T-cell (primary cell): ENCODE measurements at regions not wholly inside any gene's neighbourhood (a gene's known extent, or its start where the extent isn't known, plus 50 kb on each side); places are given as distances from the start of the nearest gene placed in this dataset.
"Not testable (repeated sequence)": the region's sequence is repeated elsewhere in the genome, so short reads cannot be mapped to it uniquely, and the experiment has no call there.

Source experiments
- ATAC-seq, 4 experiments: fragments of 200-7000 bp in 3 of 4; fragments of 150-1000 bp in 1 of 4; cut with Tn5 transposase; replicated peaks in 1 of 4; 1 replicate in 3 of 4; 2 replicates in 1 of 4; pipeline ENCODE4 v1.10.0; 2021; ENCODE audit warnings: moderate library complexity in 3 of 4, mild to moderate bottlenecking in 2 of 4, moderate number of reproducible peaks in 1 of 4
- CTCF ChIA-PET, 2 donors: fragments of 300-600 bp; sonication (Branson Sonifier 250); formaldehyde crosslinking; loops; one replicate each; lab custom pipeline; 2022; ENCODE audit warnings: antibody characterized with exemption in 2 of 2; lab: Charles Lee
- POLR2A ChIA-PET, 2 donors: fragments of 300-600 bp; sonication (Branson Sonifier 250); formaldehyde crosslinking; loops; one replicate each; lab custom pipeline; 2022; ENCODE audit warnings: antibody characterized with exemption in 2 of 2; lab: Charles Lee
- DNase-seq, 35 experiments: peaks; one replicate each; pipeline versions ENCODE4 v3.0.0 to v3.0.0-alpha.2; 2013 to 2023
- H3K27ac ChIP-seq: one replicate; pipeline ENCODE4 v1.5.1; 2013; ENCODE audit warnings: low read length
- H3K27me3 ChIP-seq, 2 experiments: replicated peaks in 1 of 2; 1 replicate in 1 of 2; 2 replicates in 1 of 2; pipeline versions ENCODE4 v1.6.1 to v1.7.0; 2013; ENCODE audit warnings: low read length in 1 of 2, mixed read lengths in 1 of 2; ENCODE audit not compliant: control insufficient read depth in 2 of 2, insufficient read depth in 2 of 2; ENCODE audit errors: extremely low read depth in 1 of 2
- H3K36me3 ChIP-seq, 2 donors: 1 replicate in 1 of 2; 2 replicates in 1 of 2; pipeline versions ENCODE4 v1.6.1 to v1.7.0; 2013; ENCODE audit warnings: low read length in 1 of 2; ENCODE audit not compliant: control insufficient read depth in 2 of 2, insufficient read depth in 1 of 2; ENCODE audit errors: extremely low read depth in 1 of 2
- H3K4me1 ChIP-seq, 2 experiments: 1 replicate in 1 of 2; 2 replicates in 1 of 2; pipeline versions ENCODE4 v1.6.1 to v1.7.0; 2013; ENCODE audit warnings: low read length in 2 of 2, mixed read lengths in 1 of 2; ENCODE audit not compliant: insufficient read depth in 2 of 2, control insufficient read depth in 1 of 2; ENCODE audit errors: extremely low read depth in 1 of 2
- H3K4me3 ChIP-seq, 2 donors: 1 replicate in 1 of 2; 2 replicates in 1 of 2; pipeline versions ENCODE4 v1.5.1 to v1.7.0; 2013; ENCODE audit warnings: mild to moderate bottlenecking in 2 of 2, low read length in 1 of 2, moderate library complexity in 1 of 2; ENCODE audit not compliant: control insufficient read depth in 1 of 2; ENCODE audit errors: extremely low read depth in 1 of 2
- H3K9me3 ChIP-seq: 2 replicates; pipeline ENCODE4 v1.7.0; 2013
- H3K27ac Mint-ChIP-seq, 2 donors: one replicate each; pipeline ENCODE4 v1.8.0; 2020 to 2021; ENCODE audit warnings: mild to moderate bottlenecking in 2 of 2, mixed read lengths in 2 of 2
- H3K27me3 Mint-ChIP-seq, 2 donors: one replicate each; pipeline ENCODE4 v1.8.0; 2021 to 2022; ENCODE audit warnings: mixed read lengths in 2 of 2
- H3K36me3 Mint-ChIP-seq: one replicate; pipeline ENCODE4 v1.8.0; 2021; ENCODE audit warnings: mixed read lengths
- H3K4me1 Mint-ChIP-seq, 3 donors: one replicate each; pipeline ENCODE4 v1.8.0; 2020 to 2022; ENCODE audit warnings: mixed read lengths in 3 of 3, mild to moderate bottlenecking in 1 of 3
- H3K4me3 Mint-ChIP-seq, 3 donors: one replicate each; pipeline ENCODE4 v1.8.0; 2020 to 2022; ENCODE audit warnings: mild to moderate bottlenecking in 3 of 3, mixed read lengths in 3 of 3, moderate library complexity in 3 of 3
- H3K9me3 Mint-ChIP-seq, 3 donors: one replicate each; pipeline ENCODE4 v1.8.0; 2020 to 2022; ENCODE audit warnings: mixed read lengths in 3 of 3
- WGBS: methylation state at CpG from one replicate; pipeline ENCODE4 v1.1.5; 2013; ENCODE audit warnings: missing lambda C conversion rate; ENCODE audit not compliant: insufficient coverage; 5-methylcytosine and 5-hydroxymethylcytosine counted together

DNA sequence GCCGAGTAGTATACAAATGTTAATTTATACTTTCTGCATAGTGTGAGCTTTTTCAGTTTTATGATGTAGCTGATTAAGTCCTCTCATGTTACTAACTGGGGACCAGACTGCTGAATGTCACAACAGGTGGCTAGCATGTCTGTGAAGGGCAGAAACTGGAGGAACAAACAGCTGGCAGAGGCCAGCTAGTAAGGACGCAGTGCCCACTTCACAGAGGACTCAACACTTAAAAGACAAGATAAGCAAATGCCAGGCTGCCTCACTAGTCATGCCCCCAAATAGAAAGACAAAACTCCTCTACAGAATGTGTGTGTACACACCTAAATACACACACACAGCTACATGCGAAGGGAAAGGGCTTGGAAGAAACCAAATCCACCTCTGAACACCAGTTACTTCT is 73.8 kb upstream of the ZNF678 start:
- DNase-seq: no peak
- Histone ChIP-seq H3K36me3 (no peaks in the 10 kb centered on the region), H3K27ac (no peak overlapping the region), H3K27me3 (no peaks in the 10 kb centered on the region), H3K4me3 (no peak overlapping the region), H3K4me1 (no peaks in the 10 kb centered on the region), H3K9me3 (no peaks in the 10 kb centered on the region)
- Mint-ChIP-seq H3K4me1 (no peaks in the 10 kb centered on the region), H3K27ac (no peak overlapping the region), H3K36me3 (no peaks in the 10 kb centered on the region), H3K9me3 (no peaks in the 10 kb centered on the region), H3K27me3 (peaks cover 0 to 6% of the 10 kb centered on the region in 2 donors), H3K4me3 (no peak overlapping the region)
- ATAC-seq: no peak
- 67% methylated on average over 1 of the region's 3 CpGs for WGBS
- CTCF ChIA-PET: no interaction called here
- POLR2A ChIA-PET: no interaction called here

DNA sequence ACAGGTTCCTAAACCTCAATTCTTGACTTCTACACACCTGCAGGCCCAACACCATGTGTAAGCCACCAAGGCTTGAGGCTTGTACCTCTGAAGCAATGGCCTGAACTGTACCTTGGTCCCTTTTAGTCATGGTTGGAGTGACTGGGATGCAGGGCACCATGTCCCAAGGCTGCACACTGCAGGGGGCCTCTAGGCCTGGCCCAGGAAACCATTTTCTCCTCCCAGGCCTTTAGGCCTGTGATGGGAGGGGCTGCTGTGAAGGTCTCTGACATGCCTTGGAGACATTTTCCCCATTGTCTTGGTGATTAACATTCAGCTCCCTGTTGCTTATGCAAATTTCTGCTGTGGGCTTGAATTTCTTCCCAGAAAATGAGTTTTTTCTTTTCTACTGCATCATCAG is 75.8 kb upstream of the ZNF678 start:
- no peaks in the 10 kb centered on the region for H3K36me3 ChIP-seq
- Mint-ChIP-seq H3K4me1 (no peaks in the 10 kb centered on the region), H3K9me3 (no peaks in the 10 kb centered on the region), H3K4me3 (no peak overlapping the region), H3K27ac (no peak overlapping the region), H3K27me3 (peaks cover 3 to 6% of the 10 kb centered on the region in 2 donors), H3K36me3 (no peaks in the 10 kb centered on the region)
- no peak overlapping the region for H3K27ac ChIP-seq
- no peaks in the 10 kb centered on the region for H3K9me3 ChIP-seq
- no peaks in the 10 kb centered on the region for H3K27me3 ChIP-seq
- H3K4me1 ChIP-seq: no peaks in the 10 kb centered on the region
- no peak overlapping the region for H3K4me3 ChIP-seq
- ATAC-seq: no peak
- ChIA-PET CTCF (no interaction called here), POLR2A (no interaction called here)
- no peak for DNase-seq

DNA sequence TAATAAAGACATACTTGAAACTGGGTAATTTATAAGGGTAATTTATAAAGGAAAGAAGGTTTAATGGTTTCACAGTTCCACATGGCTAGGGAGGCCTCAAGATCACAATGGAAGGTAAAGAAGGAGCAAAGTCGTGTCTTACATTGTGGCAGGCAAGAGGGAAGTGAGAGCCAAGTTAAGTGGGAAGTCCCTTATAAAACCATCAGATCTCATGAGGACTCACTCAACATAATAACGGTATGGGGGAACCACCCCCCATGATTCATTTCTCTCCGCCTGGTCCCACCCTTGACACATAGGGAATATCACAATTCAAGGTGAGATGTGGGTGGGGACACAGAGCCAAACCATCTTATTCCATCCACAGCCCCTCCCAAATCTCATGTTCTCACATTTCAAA is 76.8 kb upstream of the ZNF678 start:
- no peak overlapping the region for H3K27ac ChIP-seq
- ChIA-PET CTCF (no interaction called here), POLR2A (no interaction called here)
- H3K4me1 ChIP-seq: no peaks in the 10 kb centered on the region
- H3K27me3 ChIP-seq: no peaks in the 10 kb centered on the region
- no CpG with 5 or more reads among the region's 3 CpGs for WGBS
- Mint-ChIP-seq H3K27ac (no peak overlapping the region), H3K36me3 (no peaks in the 10 kb centered on the region), H3K9me3 (no peaks in the 10 kb centered on the region), H3K27me3 (peaks cover 5 to 9% of the 10 kb centered on the region in 2 donors), H3K4me3 (no peak overlapping the region), H3K4me1 (no peaks in the 10 kb centered on the region)
- no peak overlapping the region for H3K4me3 ChIP-seq
- H3K36me3 ChIP-seq: no peaks in the 10 kb centered on the region
- no peaks in the 10 kb centered on the region for H3K9me3 ChIP-seq
- no peak for DNase-seq
- ATAC-seq: no peak

DNA sequence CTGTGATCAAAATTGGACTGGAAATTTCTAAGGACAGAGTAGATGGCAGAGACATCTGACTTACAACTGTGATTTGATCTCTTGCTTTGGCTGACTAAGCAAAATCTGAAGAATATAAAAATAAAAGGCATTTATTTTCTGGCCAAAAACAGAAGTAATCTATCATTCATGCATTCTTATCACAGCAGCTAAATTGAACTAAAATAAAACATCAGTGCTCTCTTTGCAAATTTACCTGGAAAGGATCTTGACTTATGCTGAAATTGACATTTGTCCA is 81.4 kb upstream of the ZNF678 start:
- Histone ChIP-seq H3K4me1 (no peaks in the 10 kb centered on the region), H3K27me3 (peaks cover 0 to 3% of the 10 kb centered on the region in 2 experiments), H3K4me3 (no peak overlapping the region), H3K27ac (no peak overlapping the region), H3K9me3 (no peaks in the 10 kb centered on the region), H3K36me3 (no peaks in the 10 kb centered on the region)
- ATAC-seq (no peak), DNase-seq (no peak)
- Mint-ChIP-seq H3K27me3 (peaks cover 28 to 30% of the 10 kb centered on the region in 2 donors), H3K36me3 (no peaks in the 10 kb centered on the region), H3K9me3 (no peaks in the 10 kb centered on the region), H3K4me1 (no peaks in the 10 kb centered on the region), H3K27ac (no peak overlapping the region), H3K4me3 (no peak overlapping the region)
- ChIA-PET CTCF (interaction anchor here (0.7 to 1.0 kb wide), 2 partner anchors 470 to 474 kb away, joined by 3 read pairs; no protein-coding TSS in a partner anchor), POLR2A (no interaction called here)

DNA sequence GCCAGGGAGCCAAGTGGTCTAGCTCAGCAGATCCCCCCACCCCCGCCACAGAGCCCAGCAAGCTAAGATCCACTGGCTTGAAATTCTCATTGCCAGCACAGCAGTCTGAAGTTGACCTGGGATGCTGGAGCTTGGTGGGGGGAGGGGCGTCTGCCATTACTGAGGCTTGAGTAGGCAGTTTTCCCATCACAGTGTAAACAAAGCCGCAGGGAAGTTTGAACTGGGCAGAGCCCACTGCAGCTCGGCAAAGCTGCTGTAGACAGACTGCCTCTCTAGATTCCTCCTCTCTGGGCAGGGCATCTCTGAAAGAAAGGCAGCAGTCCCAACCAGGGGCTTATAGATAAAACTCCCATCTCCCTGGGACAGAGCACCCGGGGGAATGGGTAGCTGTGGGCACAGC is 89.3 kb upstream of the ZNF678 start:
- not testable (repeated sequence) for H3K4me3 ChIP-seq

DNA sequence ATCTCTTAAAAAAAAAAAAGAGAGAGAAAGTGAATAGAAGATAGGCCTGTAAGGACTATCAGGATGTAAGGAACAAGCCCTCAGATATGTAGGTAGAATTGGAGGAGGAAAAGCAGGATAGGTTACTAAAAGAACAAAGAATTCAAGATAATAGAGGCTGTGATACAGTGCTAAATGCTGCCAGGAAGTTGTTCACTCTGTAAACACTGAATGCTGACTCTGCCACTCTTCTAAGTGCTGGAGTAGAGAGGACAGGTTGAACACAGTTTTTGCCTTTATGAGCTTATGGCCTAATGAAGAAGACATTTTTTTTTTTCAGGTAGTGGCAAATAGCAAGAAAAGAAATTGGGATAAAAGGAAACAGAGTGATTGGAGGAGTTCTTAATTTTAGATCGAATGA is 90.6 kb upstream of the ZNF678 start:
- DNase-seq (no peak), ATAC-seq (no peak)
- H3K4me1 ChIP-seq: no peaks in the 10 kb centered on the region
- H3K36me3 ChIP-seq: no peaks in the 10 kb centered on the region
- H3K9me3 Mint-ChIP-seq: peaks cover 0 to 6% (median 5%) of the 10 kb centered on the region in 3 donors
- H3K36me3 Mint-ChIP-seq: peaks cover 5% of the 10 kb centered on the region
- ChIA-PET CTCF (no interaction called here), POLR2A (no interaction called here)
- H3K4me3 ChIP-seq: no peak overlapping the region
- 83% methylated on average over 1 of the region's 1 CpG for WGBS
- H3K27ac ChIP-seq: no peak overlapping the region
- H3K27ac Mint-ChIP-seq: no peak overlapping the region
- H3K4me3 Mint-ChIP-seq: no peak overlapping the region
- H3K27me3 ChIP-seq: peaks cover 0 to 18% of the 10 kb centered on the region in 2 experiments
- no peaks in the 10 kb centered on the region for H3K4me1 Mint-ChIP-seq
- H3K27me3 Mint-ChIP-seq: peaks cover 33 to 36% of the 10 kb centered on the region in 2 donors
- H3K9me3 ChIP-seq: no peaks in the 10 kb centered on the region

More for the DNA sequence above, 89.3 kb upstream of the ZNF678 start:
- H3K36me3 Mint-ChIP-seq, H3K27ac Mint-ChIP-seq, H3K9me3 Mint-ChIP-seq, ATAC-seq, H3K36me3 ChIP-seq, POLR2A ChIA-PET, H3K4me1 ChIP-seq, H3K4me1 Mint-ChIP-seq, DNase-seq, H3K9me3 ChIP-seq, H3K27ac ChIP-seq, CTCF ChIA-PET, H3K4me3 Mint-ChIP-seq: not testable (repeated sequence)
- peaks cover 39 to 42% of the 10 kb centered on the region in 2 donors for H3K27me3 Mint-ChIP-seq
- H3K27me3 ChIP-seq: peaks cover 0 to 18% of the 10 kb centered on the region in 2 experiments
- 46% methylated on average over 2 of the region's 5 CpGs for WGBS

DNA sequence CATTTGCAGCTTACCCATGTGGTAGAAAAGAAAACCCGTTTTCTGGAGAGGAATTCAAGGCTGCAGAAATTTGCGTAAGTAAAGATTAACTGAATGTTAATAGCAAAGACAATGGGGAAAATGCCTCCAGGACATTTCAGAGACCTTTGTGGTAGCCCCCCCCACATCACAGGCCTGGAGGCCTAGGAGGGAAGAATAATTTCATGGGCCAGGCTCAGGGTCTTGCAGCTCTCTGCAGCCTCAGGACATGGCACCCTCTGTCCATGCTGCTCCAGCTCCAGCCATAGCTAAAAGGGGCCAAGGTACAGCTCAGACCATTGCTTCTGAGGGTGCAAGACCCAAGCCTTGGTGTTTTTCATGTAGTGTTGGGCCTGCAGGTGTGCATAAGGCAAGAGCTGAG is 92.7 kb upstream of the ZNF678 start:
- H3K4me3 ChIP-seq: no peak overlapping the region
- Mint-ChIP-seq H3K4me1 (no peaks in the 10 kb centered on the region), H3K27ac (no peak overlapping the region), H3K27me3 (peaks cover 14 to 20% of the 10 kb centered on the region in 2 donors), H3K9me3 (peaks cover 0 to 6% (median 5%) of the 10 kb centered on the region in 3 donors), H3K4me3 (no peak overlapping the region), H3K36me3 (peaks cover 5% of the 10 kb centered on the region)
- no CpG with 5 or more reads among the region's 2 CpGs for WGBS
- no peak for DNase-seq
- ChIA-PET POLR2A (no interaction called here), CTCF (no interaction called here)
- H3K36me3 ChIP-seq: no peaks in the 10 kb centered on the region
- no peak overlapping the region for H3K27ac ChIP-seq
- no peaks in the 10 kb centered on the region for H3K9me3 ChIP-seq
- H3K27me3 ChIP-seq: peaks cover 0 to 25% of the 10 kb centered on the region in 2 experiments
- no peak for ATAC-seq
- no peaks in the 10 kb centered on the region for H3K4me1 ChIP-seq
